HepG2 (cell line): ENCODE measurements at regions not wholly inside any gene's neighbourhood (a gene's known extent, or its start where the extent isn't known, plus 50 kb on each side); places are given as distances from the start of the nearest gene placed in this dataset.

Experiments
- MIER3 ChIP-seq: IDR thresholded peaks from 2 replicates; pipeline ENCODE4 v1.6.1; 2016; ENCODE audit warnings: missing compliant biosample characterization, borderline replicate concordance
- POLR2AphosphoS5 ChIP-seq: IDR thresholded peaks from 2 replicates; pipeline ENCODE4 v1.6.1; 2012; ENCODE audit warnings: low read depth, low read length
- ZFX ChIP-seq: sonication (generic); formaldehyde crosslinking; IDR thresholded peaks from 2 replicates; pipeline ENCODE4 v1.4.0; 2020; ENCODE audit warnings: mild to moderate bottlenecking, low read depth, missing genetic modification reagents, moderate library complexity

DNA sequence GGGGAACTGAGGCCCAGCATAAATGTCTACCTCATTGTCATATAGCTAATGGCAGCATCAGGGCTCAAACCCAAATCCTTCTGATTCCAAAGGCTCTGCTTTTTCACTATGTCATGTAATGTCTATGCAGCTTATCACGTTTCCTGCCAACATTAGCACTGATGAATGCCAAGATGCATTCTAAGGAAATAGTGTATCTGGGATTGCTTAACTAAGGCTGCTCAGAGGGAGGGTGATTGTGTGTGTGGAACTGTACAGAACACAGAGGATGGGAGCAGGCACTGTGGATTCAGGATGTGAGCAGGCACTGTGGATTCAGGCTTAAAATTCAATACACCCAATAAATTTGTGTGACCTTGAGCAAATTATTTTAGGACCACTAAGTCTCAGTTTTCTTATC is 456.4 kb upstream of the DEPDC1 start:
- TF ChIP-seq MIER3 = no peak
- no peak for TF ChIP-seq ZFX
- TF ChIP-seq POLR2AphosphoS5 = no peak
